Activated T-cell treated with anti-CD3 and anti-CD28 coated beads for 48 hours (primary cell): ENCODE measurements at regions not wholly inside any gene's neighbourhood (a gene's known extent, or its start where the extent isn't known, plus 50 kb on each side); places are given as distances from the start of the nearest gene placed in this dataset.

ENCODE experiments used
- DNase-seq: peaks from one replicate; pipeline ENCODE4 v3.0.0-alpha.2; 2020; ENCODE audit warnings: low read depth

DNA sequence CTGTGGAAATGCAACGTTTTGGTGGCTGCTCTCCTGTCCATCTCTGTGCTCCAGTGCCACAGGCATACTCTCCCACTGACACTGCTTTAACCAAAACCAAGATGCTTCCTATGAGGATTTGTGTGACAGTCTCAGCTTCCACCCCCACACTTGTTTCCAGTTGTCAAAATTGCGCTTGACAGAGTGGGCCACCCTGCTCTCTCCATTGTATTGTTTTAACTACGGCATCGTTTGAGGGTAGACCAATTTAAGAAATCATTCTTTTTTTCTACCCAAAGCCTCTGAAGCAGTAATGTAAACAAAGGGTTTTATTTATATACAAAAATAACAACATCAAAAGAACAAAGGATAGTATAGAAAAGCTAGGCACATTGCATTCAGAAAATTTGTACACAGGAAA, 178.0 kb downstream of the INHBA start:
- no peak for DNase-seq

DNA sequence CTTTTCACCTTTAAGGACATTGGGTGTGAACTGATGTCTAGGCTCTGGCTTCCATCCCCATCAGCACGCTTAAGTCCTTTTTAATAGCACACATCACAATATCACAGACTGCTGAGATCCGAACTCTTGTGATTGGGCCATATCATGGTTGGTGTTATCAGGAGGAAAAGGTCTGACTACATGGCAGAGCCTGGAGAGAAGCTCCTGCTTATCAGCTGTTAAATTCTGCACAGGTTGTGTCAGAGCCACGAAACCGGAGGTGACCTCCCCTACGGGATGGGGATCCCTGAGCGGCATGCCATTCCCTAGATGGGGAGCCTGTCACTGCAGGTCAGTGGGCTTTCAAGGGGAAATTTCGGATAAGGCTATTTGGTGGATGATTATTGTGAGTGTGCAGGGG, 182.4 kb downstream of the INHBA start:
- no peak for DNase-seq

DNA sequence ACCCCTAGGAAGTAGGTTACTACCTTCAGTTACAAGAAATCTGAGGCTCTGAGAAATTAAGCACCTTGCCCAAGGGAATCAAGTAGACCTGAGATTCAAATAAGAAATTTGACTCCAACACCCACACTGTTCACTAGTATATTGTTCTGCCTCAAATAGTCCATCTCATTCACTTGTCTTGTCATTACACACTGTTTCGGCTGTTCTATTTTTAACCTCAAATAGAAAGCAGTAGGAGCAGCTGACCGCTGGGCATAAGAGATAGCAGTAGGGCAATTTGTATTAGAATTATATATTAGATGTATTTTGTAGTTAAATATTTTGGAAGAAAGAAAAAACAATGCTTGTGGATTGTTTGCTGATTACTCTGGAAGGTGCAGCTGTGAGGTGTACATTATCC, 185.1 kb downstream of the INHBA start:
- DNase-seq: no peak

DNA sequence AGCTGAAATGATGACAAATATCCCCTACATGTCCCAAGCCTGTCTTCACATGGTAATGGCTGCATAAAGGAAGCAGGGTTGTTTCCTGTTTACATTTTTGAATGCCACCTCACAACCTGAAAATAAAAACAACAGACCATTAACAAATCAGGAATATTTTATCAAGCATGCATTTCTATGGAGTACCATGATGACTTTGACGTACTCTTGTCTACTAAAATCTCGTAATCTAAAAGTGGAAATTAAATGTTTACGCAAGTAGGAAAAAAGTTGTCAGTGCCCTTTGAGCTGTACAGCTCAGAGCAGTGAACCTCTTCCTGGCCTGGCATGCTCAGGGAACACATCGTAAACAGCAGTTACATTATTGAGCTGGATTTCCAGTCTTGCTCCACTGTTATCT, 194.1 kb downstream of the INHBA start:
- no peak for DNase-seq

DNA sequence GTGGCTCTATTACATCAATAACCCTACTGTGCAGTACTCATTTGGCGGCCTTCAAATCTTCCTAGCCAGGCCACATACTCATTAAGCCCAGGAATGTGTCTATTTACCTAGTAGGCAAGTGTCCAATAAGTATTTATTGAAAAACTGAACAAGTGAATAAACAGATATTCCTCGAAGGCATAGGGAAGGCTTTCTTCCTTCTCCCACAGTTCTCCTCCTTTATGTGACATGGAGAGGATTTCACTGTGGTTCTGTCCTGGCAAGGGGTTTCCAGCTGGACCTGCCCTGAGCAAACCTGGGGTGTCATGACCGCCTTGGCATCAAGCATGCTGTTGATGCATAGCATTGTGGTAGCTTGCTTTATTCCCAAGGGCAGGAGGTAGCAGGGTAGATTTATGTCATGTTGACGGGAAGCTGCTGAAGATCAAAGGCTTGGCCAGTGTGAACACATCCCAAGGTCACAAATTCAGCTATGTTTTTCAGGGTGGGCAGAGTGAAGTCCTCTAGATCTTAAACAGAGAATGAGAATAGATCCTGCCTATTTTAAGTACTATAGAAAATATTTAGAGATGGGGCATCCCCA, 195.1 kb downstream of the INHBA start:
- no peak for DNase-seq

DNA sequence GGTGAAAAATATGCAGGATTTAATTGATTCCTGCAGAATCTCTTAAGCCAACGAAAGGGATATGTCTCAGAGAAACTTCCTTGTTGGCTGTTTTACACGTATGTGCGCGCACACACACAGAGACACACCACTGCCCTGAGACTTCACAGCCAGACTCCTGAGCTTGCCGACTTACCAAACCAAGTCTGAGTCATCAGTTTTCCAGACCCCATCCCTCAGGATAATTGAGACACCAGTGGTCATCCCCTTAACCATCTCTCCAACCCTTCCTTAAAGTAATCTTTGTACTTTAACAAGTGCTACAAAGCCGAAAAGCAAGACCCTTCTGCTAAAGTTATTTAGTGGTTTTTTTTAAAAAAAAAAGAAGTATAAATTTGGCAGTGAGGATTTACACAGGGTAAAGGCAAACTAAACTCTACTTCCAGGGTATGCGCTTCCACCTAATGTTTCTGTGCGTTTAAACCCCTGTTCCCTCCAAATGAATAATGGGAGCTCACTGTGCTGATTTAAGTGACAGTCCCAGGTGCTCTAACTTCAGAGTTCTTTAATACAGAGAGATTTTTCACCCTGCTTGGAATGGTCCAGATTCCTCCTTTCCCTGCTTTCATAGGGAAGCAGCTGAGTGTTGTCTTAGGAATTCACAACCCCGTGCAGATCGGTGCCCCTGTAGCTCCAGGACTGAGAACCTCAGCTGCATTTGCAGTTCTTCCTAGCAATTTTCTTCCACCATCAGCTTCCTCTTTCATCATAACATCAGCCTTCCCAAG, 198.5 kb downstream of the INHBA start:
- DNase-seq: no peak

DNA sequence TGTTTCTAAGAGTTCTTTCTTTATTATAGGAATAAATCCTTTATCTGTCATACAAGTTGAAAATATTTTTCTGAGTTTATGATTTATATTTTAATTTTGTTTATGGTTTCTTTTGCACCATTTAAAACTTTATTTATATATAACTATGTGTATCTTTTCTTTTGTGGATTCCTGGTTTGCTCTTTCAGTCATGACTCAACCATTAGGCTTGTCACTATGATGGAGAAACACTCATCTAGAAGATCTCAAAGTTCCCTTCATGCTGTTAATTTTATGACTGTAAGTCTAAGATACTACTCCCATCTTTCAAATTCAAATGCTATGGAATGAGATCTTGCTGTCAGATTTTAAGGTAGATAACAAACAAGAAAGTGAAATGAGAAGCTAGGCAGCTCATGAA, 199.5 kb downstream of the INHBA start:
- DNase-seq: no peak

DNA sequence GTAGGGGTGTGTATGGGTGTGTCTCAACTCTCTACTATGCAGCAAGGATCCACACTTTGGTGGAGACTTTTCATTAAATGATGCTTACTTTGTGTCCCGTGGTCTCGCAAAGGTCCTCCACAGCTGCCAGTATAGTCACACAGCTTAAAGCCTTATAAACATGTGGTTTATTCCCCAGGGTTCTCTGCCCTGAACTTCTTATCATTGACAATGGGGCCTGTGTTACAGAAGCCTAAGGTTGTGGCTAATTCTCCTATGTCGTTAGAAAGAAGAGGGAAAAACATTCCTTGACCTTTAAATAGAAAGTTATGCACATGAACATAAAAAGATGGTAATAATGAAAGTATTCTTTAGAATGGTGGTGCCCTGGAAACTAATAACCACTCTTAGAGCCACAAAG, 201.4 kb downstream of the INHBA start:
- DNase-seq: no peak

DNA sequence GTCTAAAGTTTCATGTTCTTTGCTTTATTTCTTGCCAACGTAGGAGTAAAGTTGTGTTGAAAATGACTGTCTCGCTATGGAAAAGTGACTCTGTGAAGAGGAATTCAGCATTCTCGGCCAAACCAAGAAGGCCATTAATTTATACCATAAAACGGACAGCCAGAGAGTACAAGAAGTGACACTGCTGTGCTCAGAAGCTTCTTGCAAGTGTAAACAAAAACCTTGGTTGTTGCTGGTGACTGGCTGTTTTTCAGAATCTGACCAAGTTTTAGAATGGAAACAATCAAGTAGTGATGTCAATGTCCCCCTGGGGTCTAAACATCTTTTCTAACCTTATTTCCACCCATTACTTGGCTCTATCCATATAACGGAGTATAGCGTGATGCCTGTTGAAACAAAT, 201.9 kb downstream of the INHBA start:
- DNase-seq: no peak

DNA sequence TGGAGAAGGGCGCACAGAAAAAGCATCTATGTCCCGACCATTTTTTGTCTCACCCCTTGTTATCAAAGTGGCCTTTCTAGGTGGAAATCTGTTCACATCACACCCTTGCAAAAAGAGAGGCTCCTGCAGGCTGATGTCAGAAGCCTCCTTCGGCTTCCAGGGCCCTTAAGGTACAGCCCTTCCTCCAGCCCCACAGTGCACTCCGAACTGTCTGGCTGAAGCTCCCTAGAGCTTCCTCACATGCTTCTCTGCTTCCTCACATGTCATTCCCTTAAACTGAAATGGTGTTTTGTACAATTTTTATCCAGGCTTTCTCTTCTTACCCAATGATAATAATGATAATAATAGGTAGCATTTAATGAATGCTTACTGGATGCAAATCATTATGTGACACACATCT, 210.3 kb downstream of the INHBA start:
- DNase-seq: no peak

DNA sequence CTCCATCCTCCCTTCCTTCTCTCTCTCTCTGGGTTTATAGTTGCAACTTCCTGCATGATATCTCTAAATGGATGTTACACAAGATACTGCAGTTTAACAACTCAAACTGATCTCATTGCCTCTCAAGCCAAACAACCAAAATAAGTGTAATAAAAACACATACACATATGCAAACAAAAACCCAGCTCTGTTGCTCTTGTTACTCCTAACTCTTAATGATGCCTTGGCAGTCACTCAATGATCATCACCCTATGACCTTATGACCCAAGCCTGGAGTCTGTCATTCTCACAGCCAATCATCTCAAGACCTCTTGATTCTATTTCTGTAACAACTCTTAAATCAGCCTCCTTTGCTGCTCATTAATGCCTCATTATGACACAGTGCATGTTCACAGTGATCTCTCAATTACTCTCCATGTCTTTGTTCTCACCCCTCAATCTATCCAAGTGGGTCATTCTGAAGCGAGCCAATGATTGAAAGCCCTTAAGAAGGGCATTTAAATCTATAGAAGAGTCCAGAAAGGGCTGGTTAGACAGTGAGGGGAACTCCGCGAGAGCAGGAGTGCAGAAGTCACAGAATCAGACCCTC, 210.9 kb downstream of the INHBA start:
- no peak for DNase-seq

DNA sequence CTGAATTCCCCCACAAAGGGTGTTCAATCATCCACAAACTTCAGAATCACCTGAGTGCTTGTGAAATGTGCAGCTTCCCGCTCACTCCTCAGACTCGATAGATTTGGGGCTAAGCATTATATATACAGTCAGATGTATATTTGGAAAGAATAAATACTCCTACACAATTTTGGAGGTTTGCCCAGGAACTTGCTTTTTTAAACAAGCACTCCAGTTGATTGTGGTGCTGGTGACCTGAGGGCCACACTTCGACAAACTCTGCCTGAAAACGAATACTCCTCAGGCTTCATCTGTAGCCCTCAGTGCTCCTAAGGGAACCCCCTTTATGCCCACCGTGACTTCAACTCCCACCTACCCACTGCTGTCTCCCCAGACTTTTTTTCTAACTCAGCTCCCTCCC, 211.6 kb downstream of the INHBA start:
- no peak for DNase-seq

DNA sequence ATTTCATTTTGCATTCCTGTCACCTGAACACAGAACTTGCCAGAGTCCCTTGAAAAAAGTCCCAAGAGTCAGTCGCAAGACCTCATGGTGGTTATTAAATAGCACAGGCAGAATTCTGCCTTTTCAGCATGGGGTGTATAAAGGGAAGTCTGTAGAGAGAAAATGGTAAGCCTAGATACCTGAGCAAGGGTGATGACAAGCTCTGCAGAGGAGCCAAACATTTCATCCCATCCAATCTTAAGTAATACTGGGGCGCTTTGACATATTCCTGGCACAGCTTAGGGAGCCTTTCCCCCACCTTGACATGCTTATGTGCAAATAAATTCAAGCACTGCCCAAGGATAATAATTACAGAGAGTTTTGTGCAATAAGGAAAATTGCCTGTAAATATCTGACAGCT, 213.0 kb downstream of the INHBA start:
- DNase-seq: no peak

DNA sequence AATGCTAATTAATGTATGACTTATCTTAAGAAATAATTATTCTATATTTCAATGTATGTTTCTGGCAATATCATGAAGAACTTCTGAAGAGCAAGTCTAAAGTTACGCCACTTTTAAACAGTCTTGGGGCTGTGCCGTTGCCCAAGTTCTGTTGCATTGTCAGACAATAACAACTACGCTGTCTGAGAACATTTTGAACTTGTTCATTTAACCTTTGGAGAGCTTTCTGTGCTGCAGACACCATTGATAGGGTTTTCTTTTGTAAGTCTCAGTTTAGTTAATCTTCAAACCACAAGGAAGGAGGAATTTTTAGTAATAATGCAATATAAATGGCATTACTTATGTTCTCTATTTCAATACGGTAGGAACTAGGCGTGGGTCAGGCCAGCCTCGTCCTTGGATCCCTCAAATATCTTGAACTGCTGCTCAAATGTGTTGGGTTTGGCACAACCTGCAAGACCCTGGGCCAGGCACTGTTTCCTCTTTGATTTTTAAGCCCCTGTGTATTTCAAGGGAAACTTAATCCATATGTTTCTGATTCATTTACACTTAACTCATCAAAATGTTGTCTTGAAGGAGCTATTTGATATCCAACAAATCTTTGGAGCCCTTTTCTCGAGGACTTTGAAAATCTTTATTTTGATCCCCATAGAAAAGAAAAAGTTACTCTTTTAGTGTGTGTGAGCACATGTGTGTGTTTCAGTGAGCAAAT, 215.5 kb downstream of the INHBA start:
- no peak for DNase-seq

DNA sequence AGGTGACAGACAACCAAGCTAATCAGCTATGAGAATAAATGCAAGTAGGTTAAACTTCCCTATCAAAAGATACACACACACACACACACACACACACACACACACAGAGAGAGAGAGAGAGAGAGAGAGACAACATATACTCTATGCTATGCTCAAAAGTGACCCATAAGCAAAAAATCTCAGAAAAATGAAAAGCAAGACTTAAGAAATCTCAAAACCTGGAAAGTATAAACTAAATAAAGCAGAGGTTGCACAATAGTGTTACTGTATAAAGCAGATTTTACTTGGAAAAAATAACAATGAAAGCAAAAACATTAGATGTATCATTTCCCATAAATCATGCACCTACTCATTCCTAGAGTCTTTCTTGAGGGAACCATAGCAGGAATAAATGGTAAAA, 221.5 kb downstream of the INHBA start:
- no peak for DNase-seq

DNA sequence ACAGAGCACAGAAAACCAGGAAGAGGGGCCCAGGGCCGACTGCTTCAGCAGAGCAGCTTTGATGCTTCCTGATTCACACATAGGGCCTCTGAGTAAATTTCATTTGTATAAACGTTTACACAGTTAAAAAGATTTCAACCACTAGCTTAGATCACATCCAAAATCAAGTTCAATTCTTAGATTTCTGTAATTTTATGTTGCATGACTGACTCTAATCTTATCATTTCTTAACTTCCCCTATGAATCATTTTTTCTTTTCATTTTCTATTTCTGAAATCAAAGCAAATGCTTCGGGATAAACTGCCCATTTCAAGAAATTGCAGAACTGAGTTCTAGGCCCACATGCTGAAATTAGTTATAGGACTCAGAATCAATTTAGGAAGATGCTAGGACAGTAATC, 224.7 kb downstream of the INHBA start:
- no peak for DNase-seq

DNA sequence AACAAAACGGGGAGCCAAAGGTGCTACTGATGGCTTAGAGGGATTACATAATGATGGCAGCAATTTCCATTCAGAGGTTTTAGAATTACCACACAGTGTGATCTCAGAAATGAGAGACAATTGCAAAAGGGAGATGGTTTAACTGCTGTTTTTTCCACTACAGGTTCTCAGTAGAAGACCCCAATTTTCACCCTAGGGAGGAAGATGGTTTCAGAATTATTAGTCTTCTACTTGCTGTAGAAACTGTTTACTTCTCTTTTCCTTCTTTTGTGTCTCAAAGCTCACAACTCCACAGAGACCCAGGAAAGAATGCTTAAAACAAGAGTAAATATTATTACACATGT, 226.5 kb downstream of the INHBA start:
- no peak for DNase-seq

DNA sequence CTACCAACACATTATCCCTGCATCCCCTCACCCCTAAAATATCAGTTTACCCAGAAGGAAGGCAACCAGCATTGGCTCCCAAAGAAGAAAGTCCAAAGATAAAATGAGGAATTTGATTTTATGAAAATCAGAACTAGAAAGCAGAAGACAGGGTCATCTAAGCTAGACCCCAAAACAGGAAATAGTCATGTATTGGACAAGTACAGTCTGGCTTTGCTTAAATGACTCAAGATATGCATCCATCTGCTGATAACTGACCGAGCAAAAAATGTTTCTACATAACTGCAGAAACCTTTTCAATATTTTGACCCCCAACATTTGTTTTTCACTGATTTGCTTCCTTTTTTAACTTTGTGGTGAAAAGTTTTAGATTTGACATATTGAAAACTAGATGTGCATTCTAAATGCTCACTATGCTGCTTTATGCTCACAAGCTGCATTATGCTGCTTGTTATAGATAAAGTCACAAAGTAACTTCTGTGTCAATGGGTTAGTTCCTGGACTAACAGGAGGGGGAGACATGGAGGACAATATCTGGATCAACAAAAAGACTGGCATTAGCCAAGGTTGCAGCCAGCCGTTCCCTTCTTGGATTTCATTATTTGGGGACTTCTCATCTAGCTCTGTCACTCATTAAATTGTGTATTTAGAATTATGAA, 227.0 kb downstream of the INHBA start:
- DNase-seq: no peak

DNA sequence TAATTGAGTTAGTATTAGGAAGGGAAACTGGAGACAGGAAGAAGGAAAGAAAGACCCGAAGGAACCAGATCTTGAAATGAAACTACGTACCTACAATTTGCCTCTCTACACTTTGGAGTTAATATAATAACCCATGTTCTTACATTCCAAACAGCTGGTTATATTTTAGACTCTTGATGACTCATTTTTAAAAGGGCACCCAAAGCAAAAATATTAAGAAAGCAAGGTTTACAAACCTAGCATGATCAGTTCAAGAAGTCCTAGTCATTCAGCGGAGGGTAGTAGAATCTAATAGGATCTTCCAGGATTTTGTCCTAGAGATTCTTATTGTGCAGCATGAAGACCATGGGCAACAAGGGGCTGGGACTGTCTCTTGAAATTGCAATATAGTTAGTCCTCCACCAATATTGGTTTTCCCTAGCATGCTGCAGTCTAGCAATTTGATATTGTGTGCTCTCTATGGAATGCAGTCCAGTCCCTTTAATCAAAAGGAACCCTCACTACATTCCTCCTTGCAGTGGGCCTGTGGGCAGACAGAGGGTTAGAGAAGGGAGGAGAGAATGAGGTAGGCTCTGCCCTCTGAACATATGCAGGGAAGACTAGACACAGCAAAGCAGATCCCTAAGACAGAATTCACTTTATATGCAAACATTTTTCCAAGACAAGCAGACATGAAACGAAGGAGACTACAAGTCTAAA, 230.3 kb downstream of the INHBA start:
- no peak for DNase-seq

DNA sequence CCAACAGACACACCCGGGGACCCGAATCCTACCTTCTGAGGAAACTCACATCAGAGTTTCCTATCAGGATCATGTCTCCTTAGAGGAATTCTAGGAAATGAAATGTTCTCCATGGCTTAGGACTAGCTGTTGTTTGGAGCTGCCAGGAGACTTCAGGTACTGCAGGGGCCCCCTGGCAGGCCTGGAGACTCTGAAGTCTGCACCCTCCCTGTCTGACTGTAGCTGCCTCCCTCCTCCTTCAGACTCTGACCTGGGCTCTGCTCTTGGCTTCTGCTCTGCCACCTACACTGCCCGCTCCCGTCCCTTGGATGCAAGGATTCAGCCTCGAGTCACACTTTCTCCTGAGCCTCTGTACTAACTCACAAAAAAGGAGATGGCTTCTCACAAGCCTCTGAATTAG, 232.8 kb downstream of the INHBA start:
- DNase-seq: no peak

DNA sequence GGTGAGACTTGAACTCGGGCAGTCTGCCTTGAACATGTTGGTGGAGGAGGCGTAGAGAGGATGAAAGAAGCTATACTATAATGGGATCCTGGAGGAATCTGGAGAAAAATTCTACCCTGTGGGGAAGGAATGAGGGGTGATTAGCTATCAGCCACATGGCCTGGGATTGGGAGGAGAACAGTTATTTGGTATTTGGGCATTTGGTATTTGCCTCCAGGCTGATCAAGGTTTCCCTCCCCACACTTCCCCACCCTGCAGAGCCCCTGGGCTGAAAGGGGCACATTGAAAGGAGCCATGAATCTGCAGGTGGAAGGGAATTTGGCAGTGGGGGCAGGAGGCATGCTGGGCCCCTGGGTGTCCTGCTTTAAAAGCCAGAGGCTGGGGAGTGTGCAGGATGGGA, 235.3 kb downstream of the INHBA start:
- DNase-seq: no peak

DNA sequence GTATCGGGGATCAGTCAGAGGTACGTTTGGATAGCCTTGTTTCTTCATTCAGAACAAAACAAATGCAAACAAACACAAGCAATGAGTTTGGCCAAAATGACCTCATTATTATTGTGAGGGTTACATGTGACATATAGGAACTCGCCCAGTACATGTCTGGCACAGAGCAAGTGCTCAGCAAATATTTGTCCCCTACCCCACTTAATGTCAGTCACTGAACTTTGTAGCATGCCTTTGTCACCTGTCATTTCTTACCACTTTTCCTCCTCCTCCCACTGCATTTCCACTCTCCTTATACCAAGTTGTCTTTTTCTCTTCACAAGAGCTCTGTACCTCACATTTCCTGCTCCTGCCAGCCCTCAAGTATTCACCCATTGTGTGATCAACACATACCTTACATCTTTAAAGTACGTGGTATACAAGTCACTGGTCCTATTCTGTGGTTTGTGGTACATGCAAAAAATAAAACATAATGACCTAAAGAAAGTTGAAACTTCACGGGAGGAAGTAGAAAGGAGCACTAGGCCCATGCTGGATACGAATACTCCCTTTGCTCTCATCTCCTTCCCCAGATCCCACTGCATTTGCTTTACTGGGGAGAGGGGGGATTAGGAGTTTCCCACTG, 236.0 kb downstream of the INHBA start:
- DNase-seq: no peak
